SK-N-MC (cell line): ENCODE measurements at regions not wholly inside any gene's neighbourhood (a gene's known extent, or its start where the extent isn't known, plus 50 kb on each side); places are given as distances from the start of the nearest gene placed in this dataset.

Experiments used
- EZH2 ChIP-seq: fragments of 200-600 bp; sonication (generic); IDR thresholded peaks from one replicate; pipeline ENCODE4 v1.6.1; 2017; ENCODE audit warnings: antibody characterized with exemption
- POLR2AphosphoS5 ChIP-seq: IDR thresholded peaks from 2 replicates; pipeline ENCODE4 v1.6.1; 2012; ENCODE audit warnings: mild to moderate bottlenecking, low read depth, low read length, borderline replicate concordance

DNA sequence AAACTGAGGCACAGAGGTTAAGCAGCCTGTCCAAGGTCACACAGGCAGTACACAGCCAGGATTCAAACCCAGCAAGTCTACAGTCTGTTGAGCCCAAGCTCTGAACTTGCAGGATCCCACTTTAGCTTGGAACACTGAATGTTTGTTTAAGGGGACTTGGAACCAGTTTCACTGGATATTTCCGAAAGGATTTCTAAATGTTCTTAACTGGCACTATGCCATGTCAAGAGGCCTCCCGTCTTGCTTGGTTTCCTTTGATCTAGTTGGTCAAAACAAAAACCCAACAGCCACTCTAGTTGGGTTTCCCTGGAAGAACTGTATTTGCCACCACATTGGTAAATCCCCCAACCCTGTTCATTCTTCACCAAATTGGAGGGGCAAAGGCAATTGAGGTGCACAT, 317.6 kb upstream of the KAZN start:
- TF ChIP-seq EZH2 (no peak), POLR2AphosphoS5 (no peak)
